NCI-H1092 treated with DMSO at 0.1 percent for 48 hours (cell line): ENCODE measurements at regions not wholly inside any gene's neighbourhood (a gene's known extent, or its start where the extent isn't known, plus 50 kb on each side); places are given as distances from the start of the nearest gene placed in this dataset.
"Not testable (repeated sequence)": the region's sequence is repeated elsewhere in the genome, so short reads cannot be mapped to it uniquely, and the experiment has no call there.

Experiments used
- DNase-seq: peaks from one replicate; lab custom pipeline; 2025; lab: John Stamatoyannopoulos, UW

DNA sequence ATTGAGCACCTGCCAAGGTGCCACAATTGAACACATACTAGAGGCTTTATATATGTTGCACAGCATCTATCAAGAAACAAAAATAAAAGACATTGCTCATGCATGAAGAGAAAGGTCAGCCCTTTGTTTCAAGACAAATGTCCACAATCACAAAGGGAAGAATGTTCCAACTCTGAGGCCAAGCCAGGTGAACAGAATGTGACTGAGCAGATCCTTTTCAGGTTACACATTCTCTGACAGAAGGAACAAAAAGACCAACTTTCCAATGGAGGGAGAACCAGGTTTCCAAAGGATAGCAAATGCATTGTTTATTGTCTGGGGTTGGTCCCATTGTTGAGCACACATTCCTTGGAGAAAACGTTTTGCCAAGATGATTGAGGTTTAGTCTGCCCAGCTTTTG lies 50.2 kb upstream of the FAM174B start:
- no peak for DNase-seq

DNA sequence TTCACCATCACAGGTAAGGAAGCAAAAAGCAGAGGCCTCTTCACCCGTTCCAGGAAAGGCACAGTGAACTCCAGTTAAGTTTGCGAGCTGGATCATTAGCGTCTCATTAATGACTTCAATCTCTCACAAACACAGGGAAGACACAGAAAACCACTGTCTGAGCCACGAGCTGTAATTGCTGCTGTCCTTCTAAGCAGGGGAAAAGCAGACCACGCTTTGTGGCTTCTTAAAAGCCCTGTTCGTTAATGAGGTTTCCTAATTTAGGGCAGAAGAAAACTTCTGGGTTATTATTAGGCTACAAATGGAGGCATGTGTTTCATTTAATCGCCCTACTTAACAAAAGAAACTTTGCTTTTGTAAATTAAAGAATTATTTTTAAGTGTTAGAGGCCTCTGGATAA lies 50.6 kb upstream of the FAM174B start:
- DNase-seq, result no peak

DNA sequence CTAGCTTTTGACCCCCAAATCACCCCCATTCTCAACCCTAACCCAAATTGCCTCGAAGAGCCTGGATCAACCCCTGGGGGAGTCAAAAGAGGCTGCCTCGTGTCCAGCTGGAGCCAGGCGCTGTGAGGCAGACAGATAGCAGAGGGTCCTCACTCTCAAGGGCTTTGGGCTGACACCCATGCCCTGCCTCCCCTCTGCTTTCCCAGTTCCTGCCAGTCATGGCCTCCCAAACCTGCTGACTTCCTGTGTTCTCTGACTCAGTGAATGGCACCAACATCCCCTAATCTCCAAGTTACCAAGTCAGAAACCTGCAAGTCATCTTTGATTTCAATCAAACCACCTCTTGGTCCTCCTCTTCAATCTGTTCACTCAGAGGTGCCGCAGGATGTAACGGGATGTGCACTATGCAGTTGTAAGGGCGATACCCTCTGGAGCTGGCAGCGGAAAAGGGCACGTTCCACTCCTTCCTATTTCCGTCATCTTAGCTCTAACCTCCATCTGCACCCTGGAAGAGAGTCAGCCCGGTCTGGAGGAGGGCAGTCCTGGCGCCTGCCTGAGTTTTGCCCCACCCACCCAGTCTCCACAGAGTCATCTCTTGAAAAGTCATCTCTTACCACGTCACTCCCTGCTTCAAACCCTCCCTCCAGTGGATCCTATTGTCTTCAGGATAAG lies 52.4 kb upstream of the FAM174B start:
- DNase-seq, result no peak

DNA sequence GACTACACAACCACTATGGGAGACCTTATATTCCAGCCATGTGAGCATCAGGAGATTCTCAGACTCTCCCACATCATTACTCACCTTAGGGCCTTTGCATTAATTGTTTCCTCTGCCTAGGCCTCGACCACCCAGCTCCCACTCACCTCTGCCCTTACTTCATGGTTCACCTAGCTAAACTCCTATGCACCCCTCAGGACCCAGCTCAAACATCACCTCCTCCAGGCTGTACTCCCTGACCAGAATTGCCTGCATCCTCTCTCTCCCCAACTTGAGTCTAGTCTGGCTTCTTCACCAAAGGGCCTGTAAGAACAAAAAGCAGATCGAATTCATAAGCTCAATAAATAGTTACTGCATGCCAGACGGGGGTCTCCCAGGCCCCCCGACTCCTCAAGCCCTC lies 53.1 kb upstream of the FAM174B start:
- no peak for DNase-seq

DNA sequence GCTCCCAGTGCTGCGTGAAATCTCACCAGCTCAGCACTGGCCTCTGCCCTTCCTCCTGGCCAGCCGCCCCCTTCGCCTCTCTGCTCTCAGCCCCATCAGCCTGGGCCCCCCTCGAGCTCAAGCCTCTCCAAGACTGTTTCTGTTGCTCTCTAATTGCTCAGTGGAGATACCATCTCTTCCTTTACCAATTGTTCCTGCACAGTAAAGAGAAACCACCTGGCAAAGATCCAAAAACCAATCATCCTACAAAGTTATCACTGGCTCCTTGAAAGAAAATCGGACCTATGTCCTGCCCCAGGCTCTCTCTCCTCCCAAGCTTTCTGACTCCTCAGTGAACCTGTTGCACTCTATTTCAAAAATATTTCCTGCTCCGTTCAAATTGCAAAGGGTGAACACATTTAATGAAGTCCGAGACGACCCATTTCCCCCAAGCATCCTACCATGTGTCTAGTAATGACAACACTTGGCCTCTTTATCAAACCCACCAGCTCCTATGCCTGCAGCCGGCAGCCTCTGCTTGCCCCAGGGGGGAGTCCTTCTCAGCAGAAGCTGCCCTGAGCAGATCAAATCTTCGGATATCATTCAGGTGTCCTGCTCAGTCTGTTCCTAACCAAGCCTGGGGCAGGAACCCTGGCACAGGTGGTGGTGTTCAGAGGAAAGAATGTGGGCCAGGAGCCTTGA lies 53.7 kb upstream of the FAM174B start:
- DNase-seq, result no peak

DNA sequence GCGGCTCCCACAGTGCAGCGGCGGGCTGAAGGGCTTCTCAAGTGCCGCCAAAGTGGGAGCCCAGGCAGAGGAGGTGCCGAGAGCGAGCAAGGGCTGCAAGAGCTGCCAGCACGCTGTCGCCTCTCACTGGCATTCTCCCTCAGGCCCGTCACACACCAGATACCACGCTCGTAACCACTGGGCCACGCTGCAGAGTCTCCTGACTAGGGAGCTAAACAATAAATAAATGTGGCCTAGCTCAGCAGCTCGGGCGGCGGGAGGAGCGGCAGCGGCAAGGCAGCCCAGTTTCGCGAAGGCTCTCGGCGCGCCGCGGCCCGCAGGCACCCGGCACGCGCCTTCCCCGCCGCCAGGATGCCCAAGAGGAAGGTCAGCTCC lies 55.9 kb upstream of the FAM174B start:
- DNase-seq, result no peak

- peak; percentile 56 for DNase-seq
Measured at GRCh38 chr15:92714077-92714476, 58.5 kb upstream of the FAM174B start.

DNA sequence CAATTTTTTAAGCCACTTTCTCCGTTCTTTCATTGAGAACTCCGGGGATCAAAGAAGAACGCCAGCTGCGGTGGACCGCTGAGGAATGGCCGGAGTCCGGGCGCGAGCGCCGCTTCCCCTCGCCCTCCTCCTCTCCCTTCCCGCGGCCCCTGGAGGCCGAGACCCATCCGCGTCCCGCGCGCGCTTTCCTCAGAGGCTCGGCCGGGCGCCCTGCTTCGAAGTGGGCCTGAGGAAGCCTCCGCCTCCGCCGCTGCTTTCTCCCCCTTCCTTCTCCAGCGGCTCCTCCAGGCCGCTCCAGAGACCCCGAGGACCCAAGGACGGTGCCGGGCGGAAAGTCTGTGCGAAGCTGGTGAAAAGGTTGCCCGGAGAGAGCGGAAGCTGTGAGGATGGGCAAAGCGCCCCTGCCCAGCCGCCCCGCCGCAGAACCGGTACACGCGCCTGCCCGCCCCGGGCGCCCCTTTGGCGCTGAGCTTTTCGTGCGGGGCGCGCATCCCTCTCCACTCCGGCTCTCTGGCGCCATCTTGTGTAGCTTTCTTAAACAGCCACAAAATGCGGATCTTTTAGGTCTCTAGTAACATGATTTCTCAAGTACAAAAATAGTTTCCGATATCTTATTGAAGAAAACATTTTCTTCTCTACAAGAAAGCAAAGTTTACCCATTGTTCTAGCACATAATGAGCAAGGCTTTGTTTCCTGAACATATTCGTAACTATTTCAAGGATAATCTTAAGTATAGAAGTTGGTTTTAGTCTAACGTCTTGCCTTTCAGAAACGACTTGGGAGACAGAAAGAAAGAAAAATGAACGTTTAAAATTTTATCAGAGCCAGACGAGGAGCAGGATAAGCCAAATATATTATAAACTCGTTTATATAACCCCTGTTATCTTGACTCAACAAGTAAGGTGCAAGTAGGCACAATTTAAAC lies 59.2 kb upstream of the FAM174B start:
- peak; percentile 81 for DNase-seq

DNA sequence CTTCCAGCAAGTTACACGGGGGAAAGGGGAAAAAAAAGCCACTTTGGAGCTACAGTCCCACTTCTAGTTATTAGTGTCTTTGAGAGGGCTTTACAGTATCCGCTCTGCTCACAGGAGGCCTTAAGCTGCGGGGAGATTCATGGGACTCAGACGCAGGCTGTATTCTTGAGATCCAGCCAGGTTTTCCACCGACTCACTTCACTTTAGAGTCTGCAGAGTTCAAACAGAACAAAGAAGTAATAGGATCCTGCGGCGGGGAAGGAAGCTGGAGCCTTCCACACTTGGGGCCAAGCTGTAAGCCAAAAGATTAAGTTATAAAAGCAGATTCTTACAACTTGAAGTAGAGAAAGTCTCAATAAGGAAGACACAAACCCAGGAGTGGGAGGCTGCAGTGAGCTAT lies 60.2 kb upstream of the FAM174B start:
- no peak for DNase-seq

DNA sequence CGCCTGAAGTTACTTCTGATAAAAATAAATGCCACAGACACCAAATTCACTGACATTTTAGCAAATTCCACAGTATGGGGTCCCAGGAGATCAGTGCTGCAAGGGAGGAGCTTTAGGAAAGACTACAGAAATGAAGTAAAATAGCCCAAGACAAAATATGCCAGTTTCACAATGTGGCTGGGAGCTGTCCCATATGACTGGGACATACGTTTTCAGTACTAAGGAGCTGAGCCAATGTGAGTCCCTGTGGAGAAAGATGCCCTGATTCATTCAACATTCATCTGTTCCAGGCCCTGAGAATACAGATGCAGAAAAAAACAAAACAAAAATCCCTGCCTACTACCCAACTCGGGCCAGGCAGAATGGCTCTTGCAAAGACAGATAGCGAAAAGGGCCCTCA lies 63.4 kb upstream of the FAM174B start:
- DNase-seq, result no peak

DNA sequence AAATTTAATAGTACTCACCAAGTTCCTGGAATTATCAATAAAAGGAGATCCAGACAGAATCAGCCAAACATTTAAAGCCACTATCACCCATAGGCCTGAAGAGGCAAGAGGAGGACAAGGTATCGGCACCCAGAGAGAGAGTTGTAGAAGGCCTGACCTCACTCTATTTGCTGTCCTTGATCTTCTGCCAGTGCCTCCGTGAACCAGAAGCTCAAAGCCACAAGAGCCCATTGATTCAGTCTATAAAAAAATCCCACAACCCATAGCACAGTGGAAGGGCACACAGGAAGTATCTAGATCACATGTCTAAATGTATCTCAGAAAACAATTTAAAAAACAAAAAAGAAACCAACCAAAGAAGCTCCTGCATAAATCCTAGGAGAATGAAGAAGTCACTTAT lies 68.6 kb upstream of the FAM174B start:
- DNase-seq, result no peak

DNA sequence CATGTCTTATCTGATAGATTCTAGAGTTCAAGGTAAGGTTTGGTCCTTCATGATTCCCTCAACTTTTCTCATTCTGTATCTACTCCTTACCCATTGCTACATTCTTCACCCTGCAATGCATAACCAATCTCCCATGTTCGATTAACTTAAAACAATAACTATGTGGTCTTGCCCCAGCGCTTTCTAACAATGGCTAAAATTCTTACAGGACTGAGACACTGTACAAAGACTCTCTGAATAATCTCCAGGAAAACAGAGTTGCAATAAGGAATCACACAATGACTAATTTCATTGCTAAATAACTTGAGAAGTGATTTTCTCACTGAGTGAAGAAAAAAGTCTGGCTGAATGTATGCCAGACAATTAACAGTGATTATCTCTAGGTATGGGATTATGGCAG lies 69.6 kb upstream of the FAM174B start:
- no peak for DNase-seq

GRCh38 chr15:92728266-92728665 lies 72.7 kb upstream of the FAM174B start:
- DNase-seq, result no peak

- DNase-seq, result no peak
Measured at GRCh38 chr15:92733090-92733933, 77.7 kb upstream of the FAM174B start.

- peak; percentile 59 for DNase-seq
Measured at GRCh38 chr15:92733934-92734521, 78.5 kb upstream of the FAM174B start.

DNA sequence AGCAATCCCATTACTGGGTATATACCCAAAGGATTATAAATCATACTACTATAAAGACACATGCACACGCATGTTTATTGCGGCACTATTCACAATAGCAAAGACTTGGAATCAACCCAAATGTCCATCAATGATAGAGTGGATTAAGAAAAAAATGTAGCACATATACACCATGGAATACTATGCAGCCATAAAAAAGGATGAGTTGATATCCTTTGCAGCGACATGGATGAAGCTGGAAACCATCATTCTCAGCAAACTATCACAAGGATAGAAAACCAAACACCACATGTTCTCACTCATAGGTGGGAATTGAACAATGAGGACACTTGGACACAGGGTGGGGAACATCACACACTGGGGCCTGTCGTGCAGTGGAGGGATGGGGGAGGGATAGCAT lies 83.7 kb upstream of the FAM174B start:
- not testable (repeated sequence) for DNase-seq

- DNase-seq, result no peak
Measured at GRCh38 chr15:92745845-92746271, 90.3 kb upstream of the FAM174B start.

DNA sequence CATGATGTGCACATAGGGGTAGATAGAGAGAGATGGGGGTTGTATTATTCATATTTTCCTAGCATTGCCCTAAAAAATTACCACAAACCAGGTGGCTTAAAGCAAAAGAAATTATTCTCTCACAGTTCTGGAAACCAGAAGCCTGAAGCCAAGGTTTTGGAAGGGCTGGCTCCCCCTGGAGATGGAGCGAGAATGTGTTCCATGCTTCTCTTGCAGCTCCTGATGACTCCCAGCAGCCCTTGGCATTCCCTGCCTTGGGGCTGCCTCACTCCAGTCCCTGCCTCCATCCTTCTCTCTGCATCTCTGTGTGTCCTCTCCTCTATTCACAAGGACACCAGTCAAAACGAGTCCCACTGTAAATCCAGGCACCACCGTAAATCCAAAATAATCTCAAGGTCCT lies 91.5 kb upstream of the FAM174B start:
- DNase-seq, result no peak

DNA sequence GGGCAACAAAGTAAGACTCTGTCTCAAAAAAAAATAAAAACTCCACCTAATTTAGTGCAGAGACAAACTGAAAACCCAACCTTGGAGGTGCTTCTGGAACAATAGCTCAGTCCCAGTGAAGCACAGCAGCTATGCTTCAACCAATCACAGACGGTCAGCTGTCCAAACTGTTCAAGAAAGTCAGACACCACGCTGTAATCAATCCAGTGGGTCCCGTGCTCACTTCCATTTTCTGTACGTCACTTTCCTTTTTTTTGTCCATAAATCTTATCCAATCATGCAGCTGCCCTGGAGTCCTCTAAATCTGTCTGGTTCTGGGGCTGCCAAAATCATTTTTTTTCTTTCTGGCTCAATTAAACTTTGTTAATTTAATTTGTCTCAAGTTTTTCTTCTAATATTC lies 93.6 kb upstream of the FAM174B start:
- DNase-seq, result no peak

DNA sequence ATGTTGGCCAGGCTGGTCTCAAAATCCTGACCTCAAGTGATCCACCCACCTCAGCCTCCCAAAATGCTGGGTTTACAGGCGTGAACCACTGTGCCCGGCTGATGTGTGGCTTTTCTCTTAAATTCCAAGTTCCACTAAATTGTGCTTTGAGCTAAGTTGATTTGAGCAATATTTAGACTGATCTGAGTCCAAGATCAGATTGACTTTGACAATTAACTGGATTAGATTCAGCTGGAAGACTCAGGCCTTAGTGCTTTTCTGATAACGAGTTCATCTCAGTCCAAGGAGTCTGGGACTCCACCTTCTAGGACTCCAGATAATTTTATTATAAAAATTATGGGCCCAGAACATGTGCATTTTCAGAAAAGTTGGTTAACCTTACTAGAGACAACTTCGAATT lies 94.4 kb upstream of the FAM174B start:
- no peak for DNase-seq

DNA sequence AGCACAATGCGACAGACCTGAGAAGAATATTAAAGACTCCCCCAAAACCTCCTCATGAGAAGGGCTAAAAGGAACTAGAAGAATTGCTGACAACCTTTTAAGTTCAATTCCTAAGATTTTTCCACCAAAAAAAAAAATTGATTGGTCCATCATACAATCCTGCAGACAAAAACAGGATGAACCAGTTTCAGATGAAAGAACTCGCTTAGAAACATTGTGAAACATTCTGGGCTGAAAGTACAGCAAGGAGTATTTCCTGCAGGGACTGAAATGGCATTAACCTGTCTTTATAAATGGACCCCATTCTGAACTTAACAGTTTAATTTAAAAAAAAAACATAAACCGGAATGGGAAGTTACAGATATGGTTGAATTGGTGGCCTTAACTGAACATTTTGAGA lies 96.0 kb upstream of the FAM174B start:
- DNase-seq, result no peak

DNA sequence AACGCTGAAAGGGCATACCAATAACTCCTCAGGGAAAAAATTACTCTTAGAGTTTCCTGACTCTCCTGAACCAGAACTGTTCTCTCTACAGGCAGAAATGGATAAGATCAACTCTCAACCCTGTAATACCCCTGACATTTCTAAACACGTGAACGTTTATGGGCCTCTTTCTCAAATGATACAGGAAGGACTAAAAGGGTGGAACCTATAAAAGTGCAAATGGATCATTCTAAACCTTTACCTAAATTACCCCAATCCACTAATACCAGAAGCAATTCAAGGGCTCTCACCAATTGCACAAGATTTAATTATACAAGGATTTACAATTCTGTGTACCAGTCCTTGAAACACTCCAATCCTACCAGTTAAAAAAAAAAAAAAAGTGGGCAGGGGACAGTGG lies 98.0 kb upstream of the FAM174B start:
- no peak for DNase-seq
